ENCODE measurements at regions not wholly inside any gene's neighbourhood (a gene's known extent, or its start where the extent isn't known, plus 50 kb on each side); places are given as distances from the start of the nearest gene placed in this dataset.

GRCh38 chr2:37837628-37838328, 87.3 kb upstream of the RMDN2 start:
- DNase-seq (ENCODE audit: low read depth), result no peak

GRCh38 chr2:37838541-37839167, 86.4 kb upstream of the RMDN2 start:
- DNase-seq (ENCODE audit: low read depth), result no peak

- no peak for DNase-seq (ENCODE audit: low read depth)
Observed at GRCh38 chr2:37839991-37840390, 85.1 kb upstream of the RMDN2 start.

- DNase-seq (ENCODE audit: low read depth), result no peak
Observed at GRCh38 chr2:37842732-37843440, 82.2 kb upstream of the RMDN2 start.

- no peak for DNase-seq (ENCODE audit: low read depth)
Observed at GRCh38 chr2:37843556-37843955, 81.5 kb upstream of the RMDN2 start.

GRCh38 chr2:37846207-37846606, 78.9 kb upstream of the RMDN2 start:
- no peak for DNase-seq (ENCODE audit: low read depth)

- DNase-seq (ENCODE audit: low read depth), result no peak
Observed at GRCh38 chr2:37847792-37848191, 77.3 kb upstream of the RMDN2 start.

GRCh38 chr2:37848451-37848850, 76.6 kb upstream of the RMDN2 start:
- DNase-seq (ENCODE audit: low read depth), result no peak

GRCh38 chr2:37849911-37850310, 75.2 kb upstream of the RMDN2 start:
- no peak for DNase-seq (ENCODE audit: low read depth)

GRCh38 chr2:37851428-37851827, 73.7 kb upstream of the RMDN2 start:
- DNase-seq (ENCODE audit: low read depth), result no peak

GRCh38 chr2:37851828-37852584, 73.1 kb upstream of the RMDN2 start:
- DNase-seq (ENCODE audit: low read depth), result no peak

- no peak for DNase-seq (ENCODE audit: low read depth)
Observed at GRCh38 chr2:37852585-37853014, 72.5 kb upstream of the RMDN2 start.

GRCh38 chr2:37854676-37855282, 70.3 kb upstream of the RMDN2 start:
- no peak for DNase-seq (ENCODE audit: low read depth)

GRCh38 chr2:37855283-37856041, 69.6 kb upstream of the RMDN2 start:
- DNase-seq (ENCODE audit: low read depth), result no peak

- DNase-seq (ENCODE audit: low read depth), result no peak
Observed at GRCh38 chr2:37856101-37856751, 68.9 kb upstream of the RMDN2 start.

GRCh38 chr2:37857575-37858399, 67.3 kb upstream of the RMDN2 start:
- DNase-seq (ENCODE audit: low read depth), result no peak

GRCh38 chr2:37858400-37858711, 66.7 kb upstream of the RMDN2 start:
- DNase-seq (ENCODE audit: low read depth), result no peak

GRCh38 chr2:37858725-37859267, 66.3 kb upstream of the RMDN2 start:
- DNase-seq (ENCODE audit: low read depth), result no peak

- no peak for DNase-seq (ENCODE audit: low read depth)
Observed at GRCh38 chr2:37862620-37863019, 62.5 kb upstream of the RMDN2 start.

GRCh38 chr2:37864217-37864616, 60.9 kb upstream of the RMDN2 start:
- DNase-seq (ENCODE audit: low read depth), result no peak

Data from stimulated activated CD8-positive, alpha-beta memory T cell treated with anti-CD3 and anti-CD28 coated beads, Interleukin-7, amount 100 ng/mL, for 24 hours (primary cell).